Natural killer cell (primary cell): ENCODE measurements at regions not wholly inside any gene's neighbourhood (a gene's known extent, or its start where the extent isn't known, plus 50 kb on each side); places are given as distances from the start of the nearest gene placed in this dataset.
"Not testable (repeated sequence)": the region's sequence is repeated elsewhere in the genome, so short reads cannot be mapped to it uniquely, and the experiment has no call there.

ENCODE experiments used
- ATAC-seq, 3 donors: fragments of 150-1000 bp in 2 of 3; fragments of 200-7000 bp in 1 of 3; cut with Tn5 transposase; 1 replicate in 1 of 3; 2 replicates in 2 of 3; pipeline ENCODE4 v1.10.0; 2021; ENCODE audit warnings: mild to moderate bottlenecking in 2 of 3, moderate library complexity in 2 of 3
- DNase-seq, 2 donors: peaks; one replicate each; pipeline versions ENCODE4 v3.0.0 to v3.0.0-alpha.2; 2013 to 2021; ENCODE audit warnings: mixed read lengths in 1 of 2
- H3K27ac ChIP-seq: one replicate; pipeline ENCODE4 v1.5.1; 2013; ENCODE audit warnings: mild to moderate bottlenecking, low read length
- H3K27me3 ChIP-seq: one replicate; pipeline ENCODE4 v1.6.1; 2013; ENCODE audit warnings: low read length; ENCODE audit not compliant: control insufficient read depth, insufficient read depth
- H3K36me3 ChIP-seq: one replicate; pipeline ENCODE4 v1.6.1; 2013; ENCODE audit warnings: low read length; ENCODE audit not compliant: control insufficient read depth, insufficient read depth
- H3K4me1 ChIP-seq: one replicate; pipeline ENCODE4 v1.6.1; 2013; ENCODE audit warnings: low read length; ENCODE audit not compliant: control insufficient read depth, insufficient read depth
- H3K4me3 ChIP-seq: one replicate; pipeline ENCODE4 v1.5.1; 2013; ENCODE audit warnings: low read length
- H3K9me3 ChIP-seq: one replicate; pipeline ENCODE4 v1.6.1; 2013; ENCODE audit warnings: low read length; ENCODE audit not compliant: control insufficient read depth, insufficient read depth
- H3K27ac Mint-ChIP-seq, 2 donors: one replicate each; pipeline ENCODE4 v1.8.0; 2022; ENCODE audit warnings: mild to moderate bottlenecking in 2 of 2, mixed read lengths in 2 of 2, moderate library complexity in 1 of 2
- H3K27me3 Mint-ChIP-seq, 2 donors: one replicate each; pipeline ENCODE4 v1.8.0; 2022; ENCODE audit warnings: low read depth in 2 of 2, mixed read lengths in 2 of 2
- H3K36me3 Mint-ChIP-seq: one replicate; pipeline ENCODE4 v1.8.0; 2022; ENCODE audit warnings: mixed read lengths
- H3K4me1 Mint-ChIP-seq, 2 donors: one replicate each; pipeline ENCODE4 v1.8.0; 2022; ENCODE audit warnings: mixed read lengths in 2 of 2
- H3K4me3 Mint-ChIP-seq: one replicate; pipeline ENCODE4 v1.8.0; 2022; ENCODE audit warnings: mild to moderate bottlenecking, moderate library complexity, mixed read lengths
- H3K9me3 Mint-ChIP-seq, 2 donors: one replicate each; pipeline ENCODE4 v1.8.0; 2022; ENCODE audit warnings: mixed read lengths in 2 of 2
- CTCF ChIP-seq: fragments of 200-600 bp; IDR thresholded peaks from one replicate; pipeline ENCODE4 v1.8.0; 2022; ENCODE audit warnings: antibody characterized with exemption
- WGBS: methylation state at CpG from one replicate; pipeline ENCODE4 v1.1.7; 2013; ENCODE audit warnings: missing lambda C conversion rate; ENCODE audit not compliant: insufficient coverage; 5-methylcytosine and 5-hydroxymethylcytosine counted together
- intact Hi-C: fragments of 100-400 bp; cut with micrococcal nuclease; formaldehyde crosslinking; loops from one replicate; pipeline ENCODE4 v1.14.2; 2022

- H3K9me3 ChIP-seq: no peaks in the 10 kb centered on the region
- no peaks in the 10 kb centered on the region for H3K27me3 ChIP-seq
- no peak overlapping the region for H3K27ac ChIP-seq
- Mint-ChIP-seq H3K4me1 (no peaks in the 10 kb centered on the region), H3K36me3 (no peaks in the 10 kb centered on the region), H3K27ac (no peak overlapping the region), H3K9me3 (peaks cover 0 to 4% of the 10 kb centered on the region in 2 donors), H3K4me3 (no peak overlapping the region), H3K27me3 (no peaks in the 10 kb centered on the region)
- no peaks in the 10 kb centered on the region for H3K36me3 ChIP-seq
- intact Hi-C loops: no loop called here
- DNase-seq (no peak), ATAC-seq (no peak)
- 13% methylated on average over 2 of the region's 2 CpGs for WGBS
- H3K4me1 ChIP-seq: no peaks in the 10 kb centered on the region
- no peak overlapping the region for H3K4me3 ChIP-seq
- no peak for TF ChIP-seq CTCF
Observed at GRCh38 chrX:76538860-76539259, 111.3 kb downstream of the MAGEE1 start.

- DNase-seq, H3K4me1 ChIP-seq, H3K27ac ChIP-seq, H3K9me3 ChIP-seq, H3K36me3 ChIP-seq, H3K36me3 Mint-ChIP-seq, H3K27me3 ChIP-seq, ATAC-seq, H3K4me1 Mint-ChIP-seq, H3K4me3 Mint-ChIP-seq, H3K27ac Mint-ChIP-seq, H3K4me3 ChIP-seq, intact Hi-C loops, H3K27me3 Mint-ChIP-seq: not testable (repeated sequence)
- H3K9me3 Mint-ChIP-seq: peaks cover 0 to 14% of the 10 kb centered on the region in 2 donors
Observed at GRCh38 chrX:76543381-76543780, 115.9 kb downstream of the MAGEE1 start.

GRCh38 chrX:76550016-76550415 is 122.5 kb downstream of the MAGEE1 start:
- H3K36me3 Mint-ChIP-seq: peaks cover 2% of the 10 kb centered on the region
- 53% methylated on average over 3 of the region's 3 CpGs for WGBS
- Histone ChIP-seq H3K36me3 (no peaks in the 10 kb centered on the region), H3K4me3 (no peak overlapping the region), H3K4me1 (no peaks in the 10 kb centered on the region), H3K27me3 (no peaks in the 10 kb centered on the region), H3K27ac (no peak overlapping the region), H3K9me3 (peaks cover 7% of the 10 kb centered on the region)
- H3K27ac Mint-ChIP-seq: no peak overlapping the region
- H3K4me3 Mint-ChIP-seq: no peak overlapping the region
- intact Hi-C loops: no loop called here
- H3K9me3 Mint-ChIP-seq: peaks cover 2 to 17% of the 10 kb centered on the region in 2 donors
- no peak for DNase-seq
- no peaks in the 10 kb centered on the region for H3K4me1 Mint-ChIP-seq
- ATAC-seq: no peak
- H3K27me3 Mint-ChIP-seq: no peaks in the 10 kb centered on the region
- no peak for TF ChIP-seq CTCF

GRCh38 chrX:76555269-76555668 is 127.8 kb downstream of the MAGEE1 start:
- no peaks in the 10 kb centered on the region for H3K4me1 ChIP-seq
- no peaks in the 10 kb centered on the region for H3K36me3 ChIP-seq
- H3K4me3 ChIP-seq: no peak overlapping the region
- no peak for ATAC-seq
- Mint-ChIP-seq H3K9me3 (peaks cover 3 to 4% of the 10 kb centered on the region in 2 donors), H3K27ac (no peak overlapping the region), H3K36me3 (peaks cover 12% of the 10 kb centered on the region), H3K4me3 (no peak overlapping the region), H3K4me1 (no peaks in the 10 kb centered on the region), H3K27me3 (no peaks in the 10 kb centered on the region)
- WGBS: no CpG with 5 or more reads among the region's 2 CpGs
- no peak for DNase-seq
- no peaks in the 10 kb centered on the region for H3K27me3 ChIP-seq
- no peak for TF ChIP-seq CTCF
- intact Hi-C loops: no loop called here
- H3K9me3 ChIP-seq: peaks cover 11% of the 10 kb centered on the region
- H3K27ac ChIP-seq: no peak overlapping the region
